IPS-NIHi7 (cell line): ENCODE measurements at regions not wholly inside any gene's neighbourhood (a gene's known extent, or its start where the extent isn't known, plus 50 kb on each side); places are given as distances from the start of the nearest gene placed in this dataset.
"Not testable (repeated sequence)": the region's sequence is repeated elsewhere in the genome, so short reads cannot be mapped to it uniquely, and the experiment has no call there.

ENCODE experiments used
- DNase-seq: peaks from one replicate; pipeline ENCODE4 v3.0.0; 2012; ENCODE audit warnings: mixed read lengths; ENCODE audit errors: extremely low spot score

DNA sequence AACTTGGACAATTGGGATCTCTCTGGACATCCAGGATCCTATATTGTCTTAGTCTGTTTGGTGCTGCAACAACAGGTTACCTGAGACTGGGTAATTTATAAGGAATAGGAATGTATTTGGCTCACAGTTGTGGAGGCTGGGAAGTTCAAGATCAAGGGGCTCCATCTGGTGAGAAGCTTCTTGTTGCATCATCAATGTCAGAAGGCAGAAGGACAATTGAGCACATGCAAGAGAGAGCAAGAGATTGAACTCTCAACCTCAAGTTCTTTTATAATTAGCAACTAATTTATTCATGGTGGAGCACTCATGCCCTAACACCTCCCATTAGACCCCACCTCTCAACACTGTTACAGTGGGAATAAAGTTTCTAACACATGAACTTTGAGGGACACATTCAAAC, 124.7 kb upstream of the ETV3 start:
- DNase-seq = no peak

- no peak for DNase-seq
Measured at GRCh38 chr1:157262422-157262821, 124.2 kb upstream of the ETV3 start.

GRCh38 chr1:157255891-157256290, 117.7 kb upstream of the ETV3 start:
- DNase-seq = not testable (repeated sequence)

DNA sequence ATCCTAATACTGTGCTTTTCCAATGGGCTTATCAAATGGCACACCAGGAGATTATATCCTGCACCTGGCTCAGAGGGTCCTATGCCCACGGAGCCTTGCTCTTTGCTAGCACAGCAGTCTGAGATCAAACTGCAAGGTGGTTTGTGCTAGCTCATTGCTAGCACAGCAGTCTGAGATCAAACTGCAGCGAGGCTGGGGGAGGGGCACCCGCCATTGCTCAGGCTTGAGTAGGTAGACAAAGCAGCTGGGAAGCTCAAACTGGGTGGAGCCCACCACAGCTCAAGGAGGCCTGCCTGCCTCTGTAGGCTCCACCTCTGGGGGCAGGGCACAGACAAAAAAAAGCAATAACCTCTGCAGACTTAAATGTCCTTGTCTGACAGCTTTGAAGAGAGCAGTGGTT, 116.0 kb upstream of the ETV3 start:
- DNase-seq = not testable (repeated sequence)

DNA sequence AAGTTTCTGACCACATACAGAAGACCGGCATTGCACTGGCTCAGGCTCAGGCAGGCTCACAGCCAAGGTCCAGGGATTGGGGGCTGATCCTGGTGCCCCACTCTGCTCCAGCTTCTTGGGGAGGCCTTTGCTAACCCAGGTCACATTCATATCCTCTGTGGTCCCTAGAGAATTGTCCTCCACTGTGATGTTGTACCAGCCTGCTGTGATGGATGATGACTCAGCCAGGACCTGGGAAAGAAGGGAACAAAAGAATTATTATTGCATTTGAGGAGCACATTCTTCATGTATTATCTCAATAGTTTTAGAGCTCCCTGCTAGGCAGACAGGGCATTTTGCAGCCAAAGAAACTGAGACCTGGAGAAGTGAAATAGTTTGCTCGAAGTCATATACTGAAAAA, 114.3 kb upstream of the ETV3 start:
- no peak for DNase-seq

DNA sequence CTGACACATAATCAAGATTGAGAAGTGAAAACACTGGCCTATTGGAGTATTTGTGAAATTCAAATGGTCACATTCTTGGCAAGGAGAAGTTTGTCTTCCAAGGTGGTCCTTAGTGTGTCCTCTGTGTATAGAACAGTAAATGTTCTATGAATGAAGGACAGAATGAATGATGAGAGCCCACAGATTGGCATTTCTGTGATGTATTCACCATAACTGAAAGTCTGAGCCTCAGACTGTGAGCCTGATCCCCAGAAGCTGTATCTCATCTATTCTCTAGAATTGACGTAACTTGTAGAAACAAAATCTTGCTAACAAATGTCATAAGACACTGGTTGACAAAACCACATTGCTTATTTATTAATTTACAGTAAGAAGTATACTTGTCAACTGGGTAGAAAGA, 111.5 kb upstream of the ETV3 start:
- DNase-seq = no peak

DNA sequence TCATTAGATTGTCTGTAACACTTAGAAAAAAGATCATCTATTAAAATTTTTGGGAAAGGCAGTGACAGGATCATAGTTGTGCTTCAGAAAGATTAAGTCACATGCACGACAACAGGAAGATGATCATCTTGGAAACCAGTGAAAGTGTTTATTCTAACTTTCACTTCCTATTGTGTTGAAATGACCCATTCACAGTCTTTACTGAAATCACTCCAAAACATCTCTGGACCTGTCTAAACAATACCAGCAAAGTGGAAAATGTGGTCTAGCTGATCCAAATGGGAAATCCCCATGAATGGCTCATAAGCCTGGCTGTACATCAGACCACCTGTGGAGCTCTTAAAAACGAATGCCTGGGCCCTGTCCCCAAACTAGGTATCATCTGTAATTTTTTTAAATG, 111.1 kb upstream of the ETV3 start:
- no peak for DNase-seq

- DNase-seq = not testable (repeated sequence)
Measured at GRCh38 chr1:157247764-157248049, 109.5 kb upstream of the ETV3 start.

DNA sequence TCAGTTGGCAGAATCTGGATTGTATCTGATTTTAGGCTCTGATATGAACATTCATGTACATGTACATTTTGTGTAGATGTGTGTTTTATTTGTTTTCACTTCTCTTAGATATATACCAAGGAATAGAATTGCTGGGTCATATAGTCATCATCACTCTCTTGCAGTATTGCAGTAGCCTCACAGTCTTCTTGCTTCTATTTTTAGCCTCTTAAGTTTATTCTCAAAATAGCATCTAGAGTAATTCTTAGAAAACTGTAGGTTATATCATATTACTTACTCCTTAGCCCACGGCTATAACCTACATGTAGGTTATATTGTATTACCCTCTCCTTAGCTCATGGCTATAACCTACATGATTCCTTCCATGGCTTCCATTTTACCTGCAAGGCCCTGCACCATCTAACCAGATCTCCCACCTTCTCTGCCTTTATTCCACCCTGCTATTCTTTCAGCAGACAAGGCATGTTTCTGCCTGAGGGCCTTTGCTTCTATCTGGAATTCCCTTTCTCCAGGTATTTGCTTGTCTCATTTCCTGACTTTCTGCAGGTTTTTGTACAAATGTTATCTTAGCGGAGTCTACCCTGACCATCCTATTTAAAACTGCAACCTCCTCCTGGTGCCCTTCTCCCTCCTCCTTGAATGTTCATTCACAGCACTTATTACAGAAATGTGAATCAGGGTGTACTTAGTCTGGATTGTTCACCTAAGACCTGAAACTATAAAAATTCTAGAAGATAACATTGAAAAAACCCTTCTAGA, 109.0 kb upstream of the ETV3 start:
- no peak for DNase-seq

DNA sequence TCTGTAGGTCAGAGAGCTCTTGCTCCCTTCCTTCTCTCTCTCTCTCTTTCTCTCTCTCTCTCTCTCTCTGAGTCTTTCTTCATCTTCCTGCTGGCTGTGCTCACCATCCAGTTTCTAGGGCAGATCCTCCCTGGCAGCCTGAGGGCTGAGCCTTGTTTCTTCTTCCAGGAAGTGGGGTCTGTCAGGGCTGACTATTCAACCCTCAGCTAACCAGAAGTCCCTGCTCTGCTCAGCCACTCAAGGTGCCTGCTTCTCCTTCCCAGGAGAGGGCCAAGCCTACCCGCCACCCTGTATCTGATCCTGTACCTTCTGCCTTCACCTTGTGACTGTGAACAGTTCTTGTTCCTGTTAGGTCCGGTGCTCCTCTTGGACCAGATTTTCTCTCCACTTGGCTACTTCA, 107.6 kb upstream of the ETV3 start:
- no peak for DNase-seq

- no peak for DNase-seq
Measured at GRCh38 chr1:157241185-157241538, 103.0 kb upstream of the ETV3 start.

DNA sequence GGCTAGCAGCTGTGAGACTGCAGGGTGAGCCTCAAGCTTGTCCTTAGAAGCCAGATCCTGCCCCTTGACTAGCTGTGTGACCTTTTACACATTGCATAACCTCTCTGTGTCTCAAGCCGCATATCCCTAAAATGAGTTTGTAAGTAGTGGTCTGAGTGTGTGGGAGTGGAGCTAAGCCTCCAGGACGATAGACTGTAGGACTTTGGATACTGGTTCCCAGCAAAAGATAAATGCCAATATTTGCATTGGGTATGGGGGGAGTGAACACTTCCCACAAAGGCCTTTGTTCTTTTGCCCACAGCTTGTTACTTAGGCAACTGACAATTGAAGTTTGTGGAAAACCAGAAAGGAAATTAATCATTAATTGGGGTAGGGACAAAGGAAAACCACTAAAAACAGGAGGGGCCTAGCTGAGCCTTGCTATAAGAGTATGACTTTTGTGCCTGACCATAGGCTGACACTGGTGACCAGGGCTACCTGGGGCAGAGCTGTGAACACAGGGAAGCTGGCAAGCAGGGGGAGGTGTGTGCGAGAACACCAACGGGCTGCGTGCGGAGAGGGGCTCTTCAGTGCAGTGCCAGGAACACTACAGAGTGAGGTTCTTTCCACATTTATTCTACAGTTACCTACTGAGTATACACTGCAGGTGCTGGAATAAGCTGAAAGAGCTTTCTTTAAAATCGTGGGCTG, 102.4 kb upstream of the ETV3 start:
- no peak for DNase-seq

DNA sequence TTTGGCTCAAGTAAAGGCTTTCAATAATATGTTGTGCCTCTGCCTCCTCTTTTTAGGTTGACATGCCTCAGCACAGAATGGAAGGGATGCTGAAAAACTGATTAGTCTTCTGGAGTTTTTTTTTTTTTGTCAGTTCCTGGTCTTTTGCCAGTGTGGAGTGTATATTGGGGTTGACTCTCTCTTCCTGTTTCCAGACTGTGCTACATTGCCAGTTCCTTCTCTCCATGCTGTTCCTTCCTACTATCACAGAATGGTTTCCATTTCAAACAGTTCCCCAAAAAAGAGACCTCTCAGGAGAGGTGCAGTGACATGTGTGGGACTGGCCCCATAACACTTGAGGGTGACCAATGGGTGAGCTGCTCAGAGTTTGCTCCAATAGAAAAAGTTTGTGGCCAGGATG, 101.7 kb upstream of the ETV3 start:
- no peak for DNase-seq

GRCh38 chr1:157238585-157238984, 100.4 kb upstream of the ETV3 start:
- no peak for DNase-seq

- no peak for DNase-seq
Measured at GRCh38 chr1:157237981-157238380, 99.8 kb upstream of the ETV3 start.

- DNase-seq = no peak
Measured at GRCh38 chr1:157237522-157237921, 99.3 kb upstream of the ETV3 start.

GRCh38 chr1:157236072-157236471, 97.9 kb upstream of the ETV3 start:
- no peak for DNase-seq

DNA sequence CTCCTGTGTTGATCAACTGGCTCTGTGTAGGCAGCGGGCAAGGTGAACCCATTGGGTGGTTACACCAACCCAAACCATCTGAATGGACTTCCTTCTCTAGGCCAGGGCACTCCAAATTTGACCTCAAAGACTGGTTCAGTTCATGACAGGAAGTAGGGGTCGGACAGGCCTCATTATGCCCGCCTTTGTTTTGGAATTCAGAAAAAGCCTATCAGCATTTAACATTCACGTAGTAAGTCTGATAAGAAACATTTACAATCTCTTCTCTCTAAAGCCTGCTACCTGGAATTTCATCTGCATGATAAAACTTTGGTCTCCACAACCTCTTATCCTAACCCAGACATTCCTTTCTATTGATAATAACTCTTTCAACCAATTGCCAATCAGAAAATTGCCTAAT, 97.1 kb upstream of the ETV3 start:
- DNase-seq = no peak

GRCh38 chr1:157234705-157235273, 96.6 kb upstream of the ETV3 start:
- no peak for DNase-seq

DNA sequence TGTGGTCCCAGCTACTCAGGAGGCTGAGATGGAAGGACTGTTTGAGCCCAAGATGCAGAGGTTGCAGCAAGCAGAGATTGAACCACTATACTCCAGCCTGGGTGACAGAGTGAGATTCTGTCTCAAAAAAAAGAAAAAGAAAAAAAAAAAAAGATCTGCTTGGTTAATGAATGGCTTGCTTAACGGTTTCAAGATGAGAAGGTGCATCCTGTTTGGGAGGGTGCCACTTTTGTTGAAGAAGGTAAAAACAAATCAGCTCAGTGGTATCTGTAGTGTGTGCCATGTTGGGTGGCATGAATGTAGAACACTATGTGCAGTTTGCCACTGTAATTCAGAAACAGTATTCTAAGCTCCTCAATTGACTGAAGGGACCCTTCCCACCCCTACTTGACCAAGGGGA, 94.9 kb upstream of the ETV3 start:
- DNase-seq = no peak

DNA sequence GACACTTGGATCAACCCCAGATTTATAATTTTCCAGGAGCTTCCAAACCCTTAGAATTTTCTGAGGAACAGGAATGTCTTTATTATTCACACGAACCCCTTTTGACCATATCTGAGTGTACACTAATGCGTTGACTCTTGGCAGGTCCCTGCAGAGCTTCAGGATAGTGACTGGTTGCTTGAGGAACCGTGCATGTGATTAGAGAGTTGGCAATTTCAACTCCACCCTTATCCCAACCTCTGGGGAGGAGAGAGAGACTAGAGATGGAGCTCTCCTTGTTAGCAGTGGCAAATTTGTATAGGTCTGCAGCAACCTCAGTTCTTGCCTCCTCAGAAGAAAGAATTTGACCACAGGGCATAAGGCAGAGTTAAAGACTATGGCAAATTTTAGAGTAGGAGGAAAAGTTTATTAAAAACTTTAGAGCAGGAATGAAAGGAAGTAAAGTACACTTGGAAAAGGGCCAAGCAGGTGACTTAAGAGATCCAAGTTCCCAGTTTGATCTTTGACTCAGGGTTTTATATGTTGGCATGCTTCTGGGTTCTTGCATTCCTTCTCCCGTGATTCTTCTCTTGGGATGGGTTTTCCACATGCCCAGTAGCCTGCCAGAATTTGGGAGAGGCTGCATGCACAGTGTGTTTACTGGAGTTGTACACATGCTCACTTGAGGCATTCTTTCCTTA, 93.8 kb upstream of the ETV3 start:
- DNase-seq = no peak

- DNase-seq = no peak
Measured at GRCh38 chr1:157230500-157230899, 92.3 kb upstream of the ETV3 start.

GRCh38 chr1:157227700-157228099, 89.5 kb upstream of the ETV3 start:
- DNase-seq = no peak
